VCaP (cell line): ENCODE measurements at regions not wholly inside any gene's neighbourhood (a gene's known extent, or its start where the extent isn't known, plus 50 kb on each side); places are given as distances from the start of the nearest gene placed in this dataset.

Experiments
- H3K27ac ChIP-seq: fragments of 450-650 bp; 2 replicates; pipeline ENCODE4 v1.5.1; 2017
- TF ChIP-seq, protein P1 (sequence below): fragments of 450-650 bp; conservative IDR thresholded peaks from 2 replicates; pipeline ENCODE4 v1.5.1; 2017; ENCODE audit warnings: mild to moderate bottlenecking, moderate library complexity

DNA sequence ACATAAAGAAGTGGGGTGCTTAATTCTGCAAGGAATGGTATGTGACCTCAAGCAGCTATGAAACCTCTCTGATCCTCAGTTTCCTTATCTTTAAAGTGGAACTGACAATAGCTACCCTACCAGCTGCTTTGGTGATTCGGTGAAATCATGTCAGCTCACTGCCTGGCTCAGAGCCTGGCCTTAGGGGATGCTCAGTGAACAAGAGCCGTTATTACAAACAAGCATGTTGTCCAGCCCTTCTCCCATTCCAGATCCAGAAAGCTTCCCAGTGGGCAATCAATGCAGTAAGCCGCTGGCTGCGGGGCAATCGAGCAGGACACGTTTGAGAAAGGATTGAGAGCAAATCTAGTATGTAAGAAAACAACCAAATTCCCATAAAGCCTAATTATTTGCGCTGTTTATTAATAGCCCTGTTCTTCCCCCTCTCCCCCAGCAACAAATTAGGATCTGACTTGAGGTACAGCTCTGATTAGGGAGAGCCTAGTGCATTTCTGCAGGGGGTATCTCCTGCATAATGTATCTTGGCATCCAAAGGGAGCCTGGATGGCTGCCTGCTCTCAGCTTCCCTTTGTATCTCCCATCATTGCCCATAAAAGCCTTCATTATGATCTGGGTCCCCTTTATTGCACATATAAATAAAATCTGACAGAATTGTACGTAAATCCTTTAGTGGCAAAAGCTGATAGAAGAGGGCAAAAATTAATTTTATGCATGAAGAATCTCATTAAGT is 371.4 kb downstream of the TMEM232 start:
- no peak overlapping the region for H3K27ac ChIP-seq
- TF ChIP-seq, protein P1, sequence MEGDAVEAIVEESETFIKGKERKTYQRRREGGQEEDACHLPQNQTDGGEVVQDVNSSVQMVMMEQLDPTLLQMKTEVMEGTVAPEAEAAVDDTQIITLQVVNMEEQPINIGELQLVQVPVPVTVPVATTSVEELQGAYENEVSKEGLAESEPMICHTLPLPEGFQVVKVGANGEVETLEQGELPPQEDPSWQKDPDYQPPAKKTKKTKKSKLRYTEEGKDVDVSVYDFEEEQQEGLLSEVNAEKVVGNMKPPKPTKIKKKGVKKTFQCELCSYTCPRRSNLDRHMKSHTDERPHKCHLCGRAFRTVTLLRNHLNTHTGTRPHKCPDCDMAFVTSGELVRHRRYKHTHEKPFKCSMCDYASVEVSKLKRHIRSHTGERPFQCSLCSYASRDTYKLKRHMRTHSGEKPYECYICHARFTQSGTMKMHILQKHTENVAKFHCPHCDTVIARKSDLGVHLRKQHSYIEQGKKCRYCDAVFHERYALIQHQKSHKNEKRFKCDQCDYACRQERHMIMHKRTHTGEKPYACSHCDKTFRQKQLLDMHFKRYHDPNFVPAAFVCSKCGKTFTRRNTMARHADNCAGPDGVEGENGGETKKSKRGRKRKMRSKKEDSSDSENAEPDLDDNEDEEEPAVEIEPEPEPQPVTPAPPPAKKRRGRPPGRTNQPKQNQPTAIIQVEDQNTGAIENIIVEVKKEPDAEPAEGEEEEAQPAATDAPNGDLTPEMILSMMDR: no peak

DNA sequence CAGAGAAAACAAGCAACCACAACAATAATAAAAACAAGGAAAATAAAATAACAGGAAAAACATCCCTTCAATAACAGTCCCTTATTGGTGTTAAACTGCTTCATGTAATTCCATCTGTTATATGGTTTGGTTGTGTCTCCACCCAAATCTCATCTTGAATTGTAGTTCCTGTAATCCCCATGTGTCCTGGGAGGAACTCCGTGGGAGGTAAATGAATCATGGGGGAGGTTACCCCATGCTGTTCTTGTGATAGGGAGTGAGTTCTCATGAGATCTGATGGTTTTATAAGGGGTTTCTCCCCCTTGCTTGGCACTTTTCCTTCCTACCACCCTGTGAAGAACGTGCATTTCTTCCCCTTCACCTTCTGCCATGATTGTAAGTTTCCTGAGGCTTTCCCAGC is 369.8 kb downstream of the TMEM232 start:
- TF ChIP-seq, protein P1: no peak
- H3K27ac ChIP-seq: no peak overlapping the region

DNA sequence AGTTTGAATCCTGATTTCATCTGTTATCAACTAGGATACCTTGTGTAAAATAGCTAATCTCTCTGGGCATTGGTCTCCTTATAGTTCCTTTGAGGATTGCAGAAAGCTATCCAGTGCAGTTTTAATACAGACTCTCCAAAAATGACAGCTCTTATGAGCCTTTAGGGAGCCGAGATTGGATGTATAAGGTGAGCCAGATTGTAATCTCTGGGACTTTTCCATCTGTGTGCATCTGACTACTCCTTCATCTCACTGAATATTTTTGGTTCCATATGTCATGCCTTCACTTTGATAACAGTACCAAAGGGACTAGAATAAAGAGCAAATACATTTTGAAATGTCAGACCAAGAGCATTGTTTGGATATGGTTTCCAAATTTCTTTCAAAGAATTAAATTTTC is 367.2 kb downstream of the TMEM232 start:
- TF ChIP-seq, protein P1: no peak
- no peak overlapping the region for H3K27ac ChIP-seq

DNA sequence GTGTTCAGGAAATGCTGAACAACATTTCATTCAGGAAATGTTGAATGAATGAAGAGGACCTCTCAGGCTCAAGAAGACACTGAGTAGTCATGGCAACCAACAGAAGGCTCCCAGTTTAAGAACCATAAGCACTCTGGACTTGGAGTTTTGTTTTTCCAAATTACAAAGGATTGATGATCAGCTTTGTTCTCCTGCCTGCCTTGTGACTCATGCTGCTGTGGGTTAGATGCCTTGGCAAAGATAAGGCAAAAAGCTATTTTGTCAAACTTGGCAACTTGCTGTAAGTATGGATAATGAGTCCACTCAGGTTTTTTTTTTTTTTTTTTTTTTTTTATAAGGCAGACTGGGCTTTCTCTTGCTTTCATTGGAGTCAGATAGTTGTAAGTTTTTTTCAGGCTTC is 365.0 kb downstream of the TMEM232 start:
- TF ChIP-seq, protein P1: no peak
- H3K27ac ChIP-seq: no peak overlapping the region

DNA sequence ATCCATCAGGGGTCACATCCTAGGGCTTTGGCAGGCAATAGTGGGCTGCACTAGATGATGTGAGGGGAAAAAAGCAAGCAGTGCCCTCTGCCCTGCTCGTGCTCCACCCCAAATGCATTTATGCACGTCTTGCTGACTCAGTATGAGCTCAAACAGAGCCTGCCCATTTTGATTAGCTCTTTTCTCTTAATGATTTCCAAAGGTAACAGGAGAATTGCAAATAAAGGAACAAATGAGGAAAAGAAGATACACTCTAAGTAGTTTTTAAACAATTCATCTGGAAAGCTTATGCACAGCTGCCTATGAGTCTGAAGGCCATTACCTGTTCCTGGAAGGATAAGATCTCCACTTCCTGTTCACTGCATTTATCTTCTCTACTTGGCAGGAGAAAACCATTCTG is 364.2 kb downstream of the TMEM232 start:
- TF ChIP-seq, protein P1: no peak
- no peak overlapping the region for H3K27ac ChIP-seq

DNA sequence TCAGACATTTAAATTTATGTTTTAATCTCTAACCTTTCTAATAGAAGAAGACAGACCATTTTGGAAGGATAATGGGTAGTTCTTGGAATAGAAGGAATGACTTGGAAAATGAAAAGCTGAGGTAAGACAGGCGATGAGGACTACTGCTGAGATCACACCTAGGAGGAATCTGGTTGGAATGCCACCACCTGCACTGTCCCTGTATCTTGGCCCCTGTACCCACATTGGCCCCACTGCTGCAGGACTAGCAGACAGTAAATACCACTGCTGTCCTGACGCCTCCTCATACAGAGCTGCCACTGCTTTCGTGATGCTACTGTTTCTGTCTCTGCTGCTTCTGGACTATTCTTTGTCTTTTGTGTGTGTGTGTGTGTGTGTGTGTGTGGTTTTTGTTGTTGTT is 359.8 kb downstream of the TMEM232 start:
- TF ChIP-seq, protein P1: no peak
- no peak overlapping the region for H3K27ac ChIP-seq
